SK-N-SH treated with all-trans-retinoic acid at 6 μM for 48 hours (cell line): ENCODE measurements at regions not wholly inside any gene's neighbourhood (a gene's known extent, or its start where the extent isn't known, plus 50 kb on each side); places are given as distances from the start of the nearest gene placed in this dataset.

Experiments used
- BACH2 ChIP-seq: fragments of 250-450 bp; sonication (Bioruptor Pico); IDR thresholded peaks from 2 replicates; pipeline ENCODE4 v1.9.0; 2021; ENCODE audit warnings: mild to moderate bottlenecking, borderline replicate concordance
- OSR1 ChIP-seq: fragments of 250-450 bp; sonication (Bioruptor Pico); IDR thresholded peaks from 2 replicates; pipeline ENCODE4 v1.8.0; 2022; ENCODE audit warnings: moderate library complexity, mild to moderate bottlenecking, inconsistent platforms
- POU6F1 ChIP-seq: fragments of 250-450 bp; sonication (Bioruptor Pico); IDR thresholded peaks from 2 replicates; pipeline ENCODE4 v1.8.0; 2021; ENCODE audit warnings: low read depth, mild to moderate bottlenecking, moderate library complexity, borderline replicate concordance
- RARB ChIP-seq: fragments of 250-450 bp; sonication (Bioruptor Pico); IDR thresholded peaks from 2 replicates; pipeline ENCODE4 v1.8.0; 2021; ENCODE audit warnings: mild to moderate bottlenecking, moderate library complexity
- TCF4 ChIP-seq: fragments of 250-450 bp; sonication (Bioruptor Pico); IDR thresholded peaks from 2 replicates; pipeline ENCODE4 v1.8.0; 2021; ENCODE audit warnings: mild to moderate bottlenecking, moderate library complexity, borderline replicate concordance
- ZFP30 ChIP-seq: fragments of 450-650 bp; formaldehyde crosslinking; IDR thresholded peaks from 2 replicates; pipeline ENCODE4 v1.5.0; 2022; ENCODE audit warnings: mild to moderate bottlenecking, moderate library complexity
- ZNF70 ChIP-seq: fragments of 450-650 bp; formaldehyde crosslinking; IDR thresholded peaks from 2 replicates; pipeline ENCODE4 v1.5.0; 2020; ENCODE audit warnings: mild to moderate bottlenecking, moderate library complexity
- TF ChIP-seq, protein P1 (sequence below): fragments of 250-450 bp; sonication (Bioruptor Pico); IDR thresholded peaks from 2 replicates; pipeline ENCODE4 v1.5.1; 2020; ENCODE audit warnings: low read depth, mild to moderate bottlenecking, moderate library complexity

- TF ChIP-seq POU6F1 (CRISPR knock-in tag) (no peak), RARB (CRISPR knock-in tag) (no peak), OSR1 (no peak), TCF4 (CRISPR knock-in tag) (no peak), ZNF70 (CRISPR knock-in tag) (no peak), ZFP30 (CRISPR knock-in tag) (no peak), BACH2 (CRISPR knock-in tag) (no peak)
- TF ChIP-seq, protein P1, sequence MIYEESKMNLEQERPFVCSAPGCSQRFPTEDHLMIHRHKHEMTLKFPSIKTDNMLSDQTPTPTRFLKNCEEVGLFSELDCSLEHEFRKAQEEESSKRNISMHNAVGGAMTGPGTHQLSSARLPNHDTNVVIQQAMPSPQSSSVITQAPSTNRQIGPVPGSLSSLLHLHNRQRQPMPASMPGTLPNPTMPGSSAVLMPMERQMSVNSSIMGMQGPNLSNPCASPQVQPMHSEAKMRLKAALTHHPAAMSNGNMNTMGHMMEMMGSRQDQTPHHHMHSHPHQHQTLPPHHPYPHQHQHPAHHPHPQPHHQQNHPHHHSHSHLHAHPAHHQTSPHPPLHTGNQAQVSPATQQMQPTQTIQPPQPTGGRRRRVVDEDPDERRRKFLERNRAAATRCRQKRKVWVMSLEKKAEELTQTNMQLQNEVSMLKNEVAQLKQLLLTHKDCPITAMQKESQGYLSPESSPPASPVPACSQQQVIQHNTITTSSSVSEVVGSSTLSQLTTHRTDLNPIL (CRISPR knock-in tag): no peak
These were observed 160.6 kb upstream of the MLN start for GRCh38 chr6:33964387-33964786.
